IMR-90 (cell line): ENCODE measurements at regions not wholly inside any gene's neighbourhood (a gene's known extent, or its start where the extent isn't known, plus 50 kb on each side); places are given as distances from the start of the nearest gene placed in this dataset.

Experiments used
- ATAC-seq: fragments of 200-7000 bp; cut with Tn5 transposase; 2 replicates; pipeline ENCODE4 v1.9.1; 2020; ENCODE audit warnings: low read depth, mild to moderate bottlenecking, moderate library complexity
- BruUV-seq: library from RNA; stranded (reverse); fragments of 400-500 nt; replicated peaks from 2 replicates; lab custom pipeline; 2021; lab: Mats Ljungman, UMichigan
- CTCF ChIA-PET: fragments of 300-600 bp; formaldehyde crosslinking; extraction: SDS; loops from one replicate; lab custom pipeline; 2021; ENCODE audit warnings: antibody characterized with exemption; lab: Yijun Ruan, JAX
- POLR2A ChIA-PET: fragments of 300-600 bp; sonication (Branson Sonifier 250); formaldehyde crosslinking; loops from one replicate; lab custom pipeline; 2022; ENCODE audit warnings: antibody characterized with exemption; ENCODE audit not compliant: unreplicated experiment; lab: Charles Lee
- DNase-seq: peaks from one replicate; pipeline ENCODE4 v3.0.0; 2013
- H2AFZ ChIP-seq: replicated peaks from 2 replicates; pipeline ENCODE3; 2013; ENCODE audit warnings: low read length, mild to moderate bottlenecking; ENCODE audit not compliant: poor library complexity
- H2AK5ac ChIP-seq: 2 replicates; pipeline ENCODE4 v1.6.1; 2013; ENCODE audit warnings: low read depth, low read length, inconsistent platforms
- H2AK9ac ChIP-seq: replicated peaks from 2 replicates; pipeline ENCODE3; 2013; ENCODE audit warnings: mild to moderate bottlenecking, low read depth, low read length, moderate library complexity; ENCODE audit not compliant: poor library complexity
- H2BK120ac ChIP-seq: 2 replicates; pipeline ENCODE4 v1.6.1; 2013; ENCODE audit warnings: low read depth, low read length, inconsistent platforms
- H2BK15ac ChIP-seq: 3 replicates; pipeline ENCODE4 v1.6.1; 2013; ENCODE audit warnings: low read depth, low read length, inconsistent platforms
- H2BK20ac ChIP-seq: 2 replicates; pipeline ENCODE4 v1.6.1; 2013; ENCODE audit warnings: low read depth, mild to moderate bottlenecking, inconsistent platforms, low read length, moderate library complexity
- H2BK5ac ChIP-seq: 2 replicates; pipeline ENCODE4 v1.6.1; 2013; ENCODE audit warnings: mild to moderate bottlenecking, low read depth, low read length, inconsistent platforms; ENCODE audit not compliant: poor library complexity, severe bottlenecking
- H3K14ac ChIP-seq: replicated peaks from 2 replicates; pipeline ENCODE4 v1.6.1; 2013; ENCODE audit warnings: low read depth, low read length, inconsistent platforms
- H3K18ac ChIP-seq: 2 replicates; pipeline ENCODE4 v1.6.1; 2013; ENCODE audit warnings: low read depth, low read length, control low read depth
- H3K23ac ChIP-seq: 2 replicates; pipeline ENCODE4 v1.6.1; 2013; ENCODE audit warnings: low read depth, low read length, inconsistent platforms
- H3K27ac ChIP-seq: 2 replicates; pipeline ENCODE4 v1.5.1; 2013; ENCODE audit warnings: mild to moderate bottlenecking, control low read depth, low read length; ENCODE audit not compliant: insufficient read depth
- H3K27me3 ChIP-seq: 2 replicates; pipeline ENCODE4 v1.6.1; 2013; ENCODE audit warnings: low read length; ENCODE audit not compliant: control insufficient read depth, insufficient read depth
- H3K36me3 ChIP-seq: 2 replicates; pipeline ENCODE4 v1.6.1; 2013; ENCODE audit warnings: low read length, mixed read lengths; ENCODE audit not compliant: control insufficient read depth, insufficient read depth
- H3K4ac ChIP-seq: 2 replicates; pipeline ENCODE4 v1.6.1; 2013; ENCODE audit warnings: low read depth, low read length, inconsistent platforms
- H3K4me1 ChIP-seq: 2 replicates; pipeline ENCODE4 v1.6.1; 2013; ENCODE audit warnings: low read length, mixed read lengths; ENCODE audit not compliant: control insufficient read depth, insufficient read depth
- H3K4me2 ChIP-seq: 2 replicates; pipeline ENCODE4 v1.6.1; 2013; ENCODE audit warnings: low read depth, mild to moderate bottlenecking, control low read depth, low read length, moderate library complexity
- H3K4me3 ChIP-seq: 2 replicates; pipeline ENCODE4 v1.5.1; 2013; ENCODE audit warnings: low read depth, mild to moderate bottlenecking, control low read depth, low read length, moderate library complexity; ENCODE audit not compliant: insufficient read depth
- H3K56ac ChIP-seq: 2 replicates; pipeline ENCODE4 v1.6.1; 2013; ENCODE audit warnings: low read length, inconsistent platforms; ENCODE audit not compliant: insufficient read depth; ENCODE audit errors: extremely low read depth
- H3K79me1 ChIP-seq, 2 experiments: 2 replicates each; pipeline ENCODE4 v1.6.1; 2013; ENCODE audit warnings: low read length in 2 of 2, inconsistent platforms in 1 of 2, low read depth in 1 of 2
- H3K9ac ChIP-seq: 2 replicates; pipeline ENCODE4 v1.6.1; 2013; ENCODE audit warnings: low read depth, low read length, control low read depth
- H3K9me1 ChIP-seq: 2 replicates; pipeline ENCODE4 v1.6.1; 2013; ENCODE audit warnings: low read length, inconsistent platforms; ENCODE audit not compliant: insufficient read depth
- H3K9me3 ChIP-seq: 2 replicates; pipeline ENCODE4 v1.6.1; 2013; ENCODE audit warnings: low read length; ENCODE audit not compliant: control insufficient read depth, insufficient read depth
- H4K20me1 ChIP-seq: 2 replicates; pipeline ENCODE4 v1.6.1; 2013; ENCODE audit warnings: low read length, inconsistent platforms; ENCODE audit not compliant: insufficient read depth
- H4K5ac ChIP-seq: 2 replicates; pipeline ENCODE4 v1.6.1; 2013; ENCODE audit warnings: mild to moderate bottlenecking, low read depth, low read length, control low read depth
- H4K8ac ChIP-seq, 2 experiments: 2 replicates each; pipeline ENCODE4 v1.6.1; 2013; ENCODE audit warnings: low read depth in 2 of 2, low read length in 2 of 2, control low read depth in 1 of 2, inconsistent platforms in 1 of 2
- H4K91ac ChIP-seq: 2 replicates; pipeline ENCODE4 v1.6.1; 2013; ENCODE audit warnings: low read depth, low read length, inconsistent platforms; ENCODE audit not compliant: insufficient read depth
- BHLHE40 ChIP-seq: fragments of 150-350 bp; IDR thresholded peaks from 2 replicates; pipeline ENCODE4 v1.6.1; 2016; ENCODE audit warnings: mild to moderate bottlenecking, low read depth, low read length
- CEBPB ChIP-seq: IDR thresholded peaks from 2 replicates; pipeline ENCODE4 v1.6.1; 2012; ENCODE audit warnings: low read depth, low read length, improper control_type of control experiment
- FOS ChIP-seq: fragments of 150-350 bp; IDR thresholded peaks from 2 replicates; pipeline ENCODE4 v1.6.1; 2016; ENCODE audit warnings: low read depth, low read length
- MAFK ChIP-seq: IDR thresholded peaks from 2 replicates; pipeline ENCODE4 v1.6.1; 2012; ENCODE audit warnings: low read depth, low read length, improper control_type of control experiment
- MAZ ChIP-seq: IDR thresholded peaks from 2 replicates; pipeline ENCODE4 v1.6.1; 2012; ENCODE audit warnings: low read depth, mild to moderate bottlenecking, low read length, improper control_type of control experiment, moderate library complexity, borderline replicate concordance
- MXI1 ChIP-seq: IDR thresholded peaks from 2 replicates; pipeline ENCODE4 v1.6.1; 2012; ENCODE audit warnings: low read depth, mild to moderate bottlenecking, low read length, moderate library complexity, borderline replicate concordance
- POLR2A ChIP-seq: IDR thresholded peaks from 2 replicates; pipeline ENCODE4 v1.6.1; 2012; ENCODE audit warnings: mild to moderate bottlenecking, low read depth, low read length
- RAD21 ChIP-seq: IDR thresholded peaks from 2 replicates; pipeline ENCODE4 v1.6.1; 2012; ENCODE audit warnings: low read length, improper control_type of control experiment
- SMC3 ChIP-seq: fragments of 150-350 bp; IDR thresholded peaks from 2 replicates; pipeline ENCODE4 v1.6.1; 2016; ENCODE audit warnings: low read depth, mild to moderate bottlenecking, antibody characterized with exemption, low read length, moderate library complexity
- WGBS, 2 experiments: methylation state at CpG; one replicate each; pipeline versions ENCODE4 v1.1.5 to v1.1.7; 2013; ENCODE audit warnings: missing lambda C conversion rate in 2 of 2; ENCODE audit not compliant: insufficient read length in 1 of 2; ENCODE audit errors: extremely low coverage in 2 of 2; 5-methylcytosine and 5-hydroxymethylcytosine counted together
- dilution Hi-C: fragments of 300-500 bp; cut with HindIII; formaldehyde crosslinking; loops from one replicate; pipeline ENCODE4 v1.14.3; 2018; ENCODE audit warnings: low sequenced_read_pairs; ENCODE audit not compliant: unreplicated experiment
- in situ Hi-C: fragments of 300-500 bp; cut with MboI; formaldehyde crosslinking; loops from 3 replicates; pipeline ENCODE4 v1.14.3; 2019; ENCODE audit warnings: low sequenced_read_pairs, inconsistent platforms, mixed read lengths
- intact Hi-C: fragments of 100-400 bp; cut with micrococcal nuclease; formaldehyde crosslinking; loops from 2 replicates; pipeline ENCODE4 v1.10.0; 2022
- TF ChIP-seq, protein P1 (sequence below): fragments of 150-350 bp; IDR thresholded peaks from 2 replicates; pipeline ENCODE4 v1.6.1; 2017; ENCODE audit warnings: mild to moderate bottlenecking, antibody characterized with exemption, low read length, low read depth
- TF ChIP-seq, protein P2 (sequence below): fragments of 150-350 bp; IDR thresholded peaks from 2 replicates; pipeline ENCODE4 v1.6.1; 2016; ENCODE audit warnings: low read depth, mild to moderate bottlenecking, low read length, moderate library complexity, borderline replicate concordance

DNA sequence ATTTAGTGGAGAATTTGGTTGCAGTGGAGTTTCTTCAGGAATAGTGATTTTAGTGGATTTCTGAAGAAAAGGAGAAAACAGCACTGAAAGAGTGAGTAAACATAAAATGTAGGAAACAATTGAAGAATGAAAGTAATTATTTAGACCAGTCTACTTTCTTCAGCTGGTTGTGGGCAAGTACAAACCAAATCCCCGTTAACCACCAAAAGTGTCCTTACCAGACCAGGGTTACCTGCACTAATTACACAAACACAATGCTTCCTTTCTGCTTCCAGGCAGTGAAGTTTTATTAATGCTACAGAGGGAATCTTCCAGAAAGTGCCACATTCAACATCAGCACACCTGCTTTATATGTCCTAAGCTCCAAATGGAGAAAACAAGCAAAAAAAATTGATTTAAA is 248.0 kb upstream of the TBC1D5 start:
- Histone ChIP-seq H3K4me3 (no peak overlapping the region), H3K79me1 (no peaks in the 10 kb centered on the region), H2AK5ac (no peak overlapping the region), H3K56ac (no peak overlapping the region), H3K18ac (no peak overlapping the region), H4K5ac (no peak overlapping the region), H2AFZ (no peak overlapping the region), H2BK5ac (no peak overlapping the region), H2AK9ac (no peak overlapping the region), H3K9me1 (no peaks in the 10 kb centered on the region), H4K91ac (no peak overlapping the region), H3K4me1 (no peaks in the 10 kb centered on the region), H4K8ac (no peak overlapping the region), H3K23ac (no peak overlapping the region), H3K9ac (no peak overlapping the region), H2BK120ac (no peak overlapping the region), H3K27me3 (no peaks in the 10 kb centered on the region), H3K36me3 (no peaks in the 10 kb centered on the region), H3K4me2 (no peak overlapping the region), H3K14ac (no peak overlapping the region), H3K27ac (no peak overlapping the region), H4K20me1 (no peaks in the 10 kb centered on the region), H2BK15ac (no peak overlapping the region), H3K9me3 (no peaks in the 10 kb centered on the region), H2BK20ac (no peak overlapping the region), H3K4ac (no peak overlapping the region)
- DNase-seq = no peak
- dilution Hi-C loops (no loop called here), intact Hi-C loops (no loop called here), in situ Hi-C loops (no loop called here)
- no CpG with 5 or more reads among the region's 1 CpG for WGBS, 2 experiments
- CTCF ChIA-PET = no interaction called here
- POLR2A ChIA-PET = no interaction called here
- no peak for ATAC-seq
- BruUV-seq = no TSS peak
- no peak for TF ChIP-seq FOS
- TF ChIP-seq MXI1 = no peak
- TF ChIP-seq CEBPB = no peak
- TF ChIP-seq BHLHE40 = no peak
- TF ChIP-seq SMC3 = no peak
- no peak for TF ChIP-seq MAFK
- TF ChIP-seq, protein P1, sequence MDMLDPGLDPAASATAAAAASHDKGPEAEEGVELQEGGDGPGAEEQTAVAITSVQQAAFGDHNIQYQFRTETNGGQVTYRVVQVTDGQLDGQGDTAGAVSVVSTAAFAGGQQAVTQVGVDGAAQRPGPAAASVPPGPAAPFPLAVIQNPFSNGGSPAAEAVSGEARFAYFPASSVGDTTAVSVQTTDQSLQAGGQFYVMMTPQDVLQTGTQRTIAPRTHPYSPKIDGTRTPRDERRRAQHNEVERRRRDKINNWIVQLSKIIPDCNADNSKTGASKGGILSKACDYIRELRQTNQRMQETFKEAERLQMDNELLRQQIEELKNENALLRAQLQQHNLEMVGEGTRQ = no peak
- TF ChIP-seq POLR2A = no peak
- TF ChIP-seq MAZ = no peak
- TF ChIP-seq RAD21 = no peak
- TF ChIP-seq, protein P2, sequence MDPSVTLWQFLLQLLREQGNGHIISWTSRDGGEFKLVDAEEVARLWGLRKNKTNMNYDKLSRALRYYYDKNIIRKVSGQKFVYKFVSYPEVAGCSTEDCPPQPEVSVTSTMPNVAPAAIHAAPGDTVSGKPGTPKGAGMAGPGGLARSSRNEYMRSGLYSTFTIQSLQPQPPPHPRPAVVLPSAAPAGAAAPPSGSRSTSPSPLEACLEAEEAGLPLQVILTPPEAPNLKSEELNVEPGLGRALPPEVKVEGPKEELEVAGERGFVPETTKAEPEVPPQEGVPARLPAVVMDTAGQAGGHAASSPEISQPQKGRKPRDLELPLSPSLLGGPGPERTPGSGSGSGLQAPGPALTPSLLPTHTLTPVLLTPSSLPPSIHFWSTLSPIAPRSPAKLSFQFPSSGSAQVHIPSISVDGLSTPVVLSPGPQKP = no peak
